ENCODE measurements at regions not wholly inside any gene's neighbourhood (a gene's known extent, or its start where the extent isn't known, plus 50 kb on each side); places are given as distances from the start of the nearest gene placed in this dataset.

- no peaks in the 10 kb centered on the region for H3K27me3 ChIP-seq (ENCODE audit: control insufficient read depth, low read length)
- no peaks in the 10 kb centered on the region for H3K9me3 ChIP-seq (ENCODE audit: control insufficient read depth, insufficient read depth, low read length)
- no peaks in the 10 kb centered on the region for H3K9me2 ChIP-seq (replicated peaks; ENCODE audit: control insufficient read depth, low read length)
- H3K36me3 ChIP-seq (ENCODE audit: control insufficient read depth, low read length): no peaks in the 10 kb centered on the region
- no peak for TF ChIP-seq EZH2phosphoT487 (IDR thresholded peaks at IDR 0.05; ENCODE audit: borderline replicate concordance, low read length)
- TF ChIP-seq, protein P1, sequence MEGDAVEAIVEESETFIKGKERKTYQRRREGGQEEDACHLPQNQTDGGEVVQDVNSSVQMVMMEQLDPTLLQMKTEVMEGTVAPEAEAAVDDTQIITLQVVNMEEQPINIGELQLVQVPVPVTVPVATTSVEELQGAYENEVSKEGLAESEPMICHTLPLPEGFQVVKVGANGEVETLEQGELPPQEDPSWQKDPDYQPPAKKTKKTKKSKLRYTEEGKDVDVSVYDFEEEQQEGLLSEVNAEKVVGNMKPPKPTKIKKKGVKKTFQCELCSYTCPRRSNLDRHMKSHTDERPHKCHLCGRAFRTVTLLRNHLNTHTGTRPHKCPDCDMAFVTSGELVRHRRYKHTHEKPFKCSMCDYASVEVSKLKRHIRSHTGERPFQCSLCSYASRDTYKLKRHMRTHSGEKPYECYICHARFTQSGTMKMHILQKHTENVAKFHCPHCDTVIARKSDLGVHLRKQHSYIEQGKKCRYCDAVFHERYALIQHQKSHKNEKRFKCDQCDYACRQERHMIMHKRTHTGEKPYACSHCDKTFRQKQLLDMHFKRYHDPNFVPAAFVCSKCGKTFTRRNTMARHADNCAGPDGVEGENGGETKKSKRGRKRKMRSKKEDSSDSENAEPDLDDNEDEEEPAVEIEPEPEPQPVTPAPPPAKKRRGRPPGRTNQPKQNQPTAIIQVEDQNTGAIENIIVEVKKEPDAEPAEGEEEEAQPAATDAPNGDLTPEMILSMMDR (IDR thresholded peaks at IDR 0.05; ENCODE audit: low read depth, low read length, poor library complexity, severe bottlenecking): no peak
- no peaks in the 10 kb centered on the region for H3F3A ChIP-seq (ENCODE audit: control insufficient read depth, insufficient read depth)
- H3K4me2 ChIP-seq (ENCODE audit: low read length): no peak overlapping the region
- H3K27ac ChIP-seq (ENCODE audit: low read depth, low read length): no peak overlapping the region
- no peak overlapping the region for H3K4me3 ChIP-seq (ENCODE audit: low read length)
- H3K4me1 ChIP-seq (ENCODE audit: control insufficient read depth, low read length): no peaks in the 10 kb centered on the region
- H3K79me2 ChIP-seq (ENCODE audit: control insufficient read depth, low read length): no peaks in the 10 kb centered on the region
- H4K20me1 ChIP-seq (ENCODE audit: control insufficient read depth, insufficient read depth, low read depth, low read length): no peaks in the 10 kb centered on the region
Measured at GRCh38 chr13:69566104-69566716, 541.4 kb upstream of the ATXN8OS start.

DNA sequence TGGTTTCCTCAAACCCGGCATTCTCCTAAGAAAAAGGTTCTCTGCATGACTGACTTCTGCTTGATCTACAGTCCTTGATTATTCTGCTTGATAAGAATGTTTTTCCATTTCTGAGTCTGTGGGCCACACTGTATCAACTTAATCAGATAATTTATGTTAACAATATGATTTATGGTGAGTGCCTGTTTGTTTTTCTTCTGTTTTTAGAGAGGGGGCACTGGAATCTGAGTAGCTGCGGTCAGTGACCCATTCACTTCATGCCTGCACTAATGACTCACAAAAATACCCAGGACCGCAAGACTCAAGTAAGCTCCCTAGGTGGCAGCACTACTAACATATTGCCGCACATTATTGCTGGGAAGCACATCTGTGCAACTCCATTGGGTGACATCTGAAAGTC is 542.3 kb upstream of the ATXN8OS start:
- Histone ChIP-seq H3K4me1 (ENCODE audit: control insufficient read depth, low read length) (no peaks in the 10 kb centered on the region), H3K4me2 (ENCODE audit: low read length) (no peak overlapping the region)

GRCh38 chr13:69556540-69557196 is 551.0 kb upstream of the ATXN8OS start:
- Histone ChIP-seq H3K36me3 (ENCODE audit: control insufficient read depth, low read length) (no peaks in the 10 kb centered on the region), H3K4me2 (ENCODE audit: low read length) (no peak overlapping the region), H3K27ac (ENCODE audit: low read depth, low read length) (no peak overlapping the region), H3F3A (ENCODE audit: control insufficient read depth, insufficient read depth) (no peaks in the 10 kb centered on the region), H3K79me2 (ENCODE audit: control insufficient read depth, low read length) (no peaks in the 10 kb centered on the region), H3K27me3 (ENCODE audit: control insufficient read depth, low read length) (no peaks in the 10 kb centered on the region), H3K9me3 (ENCODE audit: control insufficient read depth, insufficient read depth, low read length) (no peaks in the 10 kb centered on the region), H4K20me1 (ENCODE audit: control insufficient read depth, insufficient read depth, low read depth, low read length) (no peaks in the 10 kb centered on the region), H3K9me2 (replicated peaks; ENCODE audit: control insufficient read depth, low read length) (no peaks in the 10 kb centered on the region), H3K4me1 (ENCODE audit: control insufficient read depth, low read length) (no peaks in the 10 kb centered on the region), H3K4me3 (ENCODE audit: low read length) (no peak overlapping the region)
- TF ChIP-seq, protein P1 (IDR thresholded peaks at IDR 0.05; ENCODE audit: low read depth, low read length, poor library complexity, severe bottlenecking): no peak
- no peak for TF ChIP-seq EZH2phosphoT487 (IDR thresholded peaks at IDR 0.05; ENCODE audit: borderline replicate concordance, low read length)

More for the DNA sequence above, 542.3 kb upstream of the ATXN8OS start:
- no peaks in the 10 kb centered on the region for H3K9me3 ChIP-seq (ENCODE audit: control insufficient read depth, insufficient read depth, low read length)
- no peaks in the 10 kb centered on the region for H3F3A ChIP-seq (ENCODE audit: control insufficient read depth, insufficient read depth)
- H3K27me3 ChIP-seq (ENCODE audit: control insufficient read depth, low read length): no peaks in the 10 kb centered on the region
- H3K4me3 ChIP-seq (ENCODE audit: low read length): no peak overlapping the region
- TF ChIP-seq, protein P1 (IDR thresholded peaks at IDR 0.05; ENCODE audit: low read depth, low read length, poor library complexity, severe bottlenecking): peak; percentile 55
- no peak for TF ChIP-seq EZH2phosphoT487 (IDR thresholded peaks at IDR 0.05; ENCODE audit: borderline replicate concordance, low read length)
- no peaks in the 10 kb centered on the region for H3K9me2 ChIP-seq (replicated peaks; ENCODE audit: control insufficient read depth, low read length)
- H4K20me1 ChIP-seq (ENCODE audit: control insufficient read depth, insufficient read depth, low read depth, low read length): no peaks in the 10 kb centered on the region
- no peaks in the 10 kb centered on the region for H3K36me3 ChIP-seq (ENCODE audit: control insufficient read depth, low read length)
- no peaks in the 10 kb centered on the region for H3K79me2 ChIP-seq (ENCODE audit: control insufficient read depth, low read length)
- H3K27ac ChIP-seq (ENCODE audit: low read depth, low read length): no peak overlapping the region

All from DOHH2 (cell line).